BLaER1 (cell line): ENCODE measurements at regions not wholly inside any gene's neighbourhood (a gene's known extent, or its start where the extent isn't known, plus 50 kb on each side); places are given as distances from the start of the nearest gene placed in this dataset.

Experiments used
- H3K27ac ChIP-seq: shearing (Covaris generic); formaldehyde crosslinking; 2 replicates; pipeline ENCODE4 v1.8.1; 2022
- H3K27me3 ChIP-seq: shearing (Covaris generic); formaldehyde crosslinking; 2 replicates; pipeline ENCODE4 v1.8.1; 2022
- H3K36me3 ChIP-seq: shearing (Covaris generic); formaldehyde crosslinking; 2 replicates; pipeline ENCODE4 v1.8.1; 2022
- H3K4me1 ChIP-seq: shearing (Covaris generic); formaldehyde crosslinking; 2 replicates; pipeline ENCODE4 v1.8.1; 2022
- H3K4me2 ChIP-seq: shearing (Covaris generic); formaldehyde crosslinking; 2 replicates; pipeline ENCODE4 v1.8.1; 2022
- H3K4me3 ChIP-seq: shearing (Covaris generic); formaldehyde crosslinking; 2 replicates; pipeline ENCODE4 v1.8.1; 2022
- H3K9ac ChIP-seq: shearing (Covaris generic); formaldehyde crosslinking; 2 replicates; pipeline ENCODE4 v1.8.1; 2022
- H3K9me3 ChIP-seq: shearing (Covaris generic); formaldehyde crosslinking; 2 replicates; pipeline ENCODE4 v1.8.1; 2022
- H4K20me1 ChIP-seq: shearing (Covaris generic); formaldehyde crosslinking; 2 replicates; pipeline ENCODE4 v1.8.1; 2022
- Cebpa-rat ChIP-seq: shearing (Covaris generic); IDR thresholded peaks from 2 replicates; pipeline ENCODE4 v1.8.1; 2022

DNA sequence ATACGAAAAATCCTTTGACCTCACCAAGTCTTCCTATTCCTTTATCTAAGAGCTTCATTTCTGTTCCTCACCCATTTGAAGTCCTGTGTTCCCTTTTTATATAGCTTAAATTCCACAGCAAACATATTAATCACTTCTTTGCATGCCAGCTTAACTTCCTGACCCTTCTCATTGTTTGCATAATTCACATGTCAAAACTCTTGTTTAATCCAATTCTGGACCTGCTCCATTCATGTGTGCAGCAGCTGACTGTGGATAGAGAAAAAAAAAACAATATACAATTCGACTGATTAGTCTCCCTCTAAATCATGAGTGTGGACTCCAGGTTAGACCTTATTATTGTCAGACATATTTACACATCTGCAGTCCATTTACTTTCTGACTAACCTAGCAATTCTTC is 991.2 kb upstream of the TENM4 start:
- Histone ChIP-seq H3K36me3 (no peaks in the 10 kb centered on the region), H3K4me3 (no peak overlapping the region), H3K27ac (no peak overlapping the region), H3K27me3 (no peaks in the 10 kb centered on the region), H3K4me1 (no peaks in the 10 kb centered on the region), H3K4me2 (no peak overlapping the region), H3K9ac (no peak overlapping the region), H3K9me3 (no peaks in the 10 kb centered on the region), H4K20me1 (no peaks in the 10 kb centered on the region)
- no peak for TF ChIP-seq Cebpa-rat

DNA sequence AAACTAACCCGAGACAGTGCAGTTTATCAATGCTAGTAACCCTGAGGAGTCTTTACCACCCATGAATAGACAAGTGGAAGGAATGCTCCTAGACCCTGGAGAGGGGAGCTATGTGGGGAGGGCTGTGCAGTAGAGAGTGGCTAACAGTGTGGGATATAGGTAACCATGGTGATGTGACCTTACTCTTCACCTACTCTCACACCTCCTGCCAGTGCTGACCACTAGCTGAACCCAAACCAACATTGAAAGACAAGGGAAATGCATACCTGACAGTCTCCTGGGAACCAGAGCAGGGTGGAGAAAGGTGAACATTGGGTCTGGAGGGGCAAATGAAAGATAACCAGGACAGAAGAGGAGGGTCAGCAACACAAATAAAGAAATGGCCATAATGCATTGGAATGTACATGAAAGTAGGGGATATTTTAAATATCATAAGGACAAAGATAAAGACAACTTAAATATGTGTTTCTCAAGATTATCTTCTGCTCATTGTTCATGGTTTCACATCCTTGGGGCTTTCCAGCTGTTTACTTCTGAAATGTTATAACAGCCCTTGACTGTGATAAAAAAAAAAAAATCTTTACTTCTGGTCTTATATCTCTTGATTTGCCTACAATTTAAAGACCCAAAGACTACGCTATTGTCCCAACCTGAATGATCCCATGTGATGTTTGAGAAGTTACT is 983.3 kb upstream of the TENM4 start:
- Histone ChIP-seq H4K20me1 (no peaks in the 10 kb centered on the region), H3K4me1 (no peaks in the 10 kb centered on the region), H3K27ac (no peak overlapping the region), H3K27me3 (no peaks in the 10 kb centered on the region), H3K4me3 (no peak overlapping the region), H3K4me2 (no peak overlapping the region), H3K9ac (no peak overlapping the region), H3K9me3 (no peaks in the 10 kb centered on the region), H3K36me3 (no peaks in the 10 kb centered on the region)
- TF ChIP-seq Cebpa-rat = no peak

DNA sequence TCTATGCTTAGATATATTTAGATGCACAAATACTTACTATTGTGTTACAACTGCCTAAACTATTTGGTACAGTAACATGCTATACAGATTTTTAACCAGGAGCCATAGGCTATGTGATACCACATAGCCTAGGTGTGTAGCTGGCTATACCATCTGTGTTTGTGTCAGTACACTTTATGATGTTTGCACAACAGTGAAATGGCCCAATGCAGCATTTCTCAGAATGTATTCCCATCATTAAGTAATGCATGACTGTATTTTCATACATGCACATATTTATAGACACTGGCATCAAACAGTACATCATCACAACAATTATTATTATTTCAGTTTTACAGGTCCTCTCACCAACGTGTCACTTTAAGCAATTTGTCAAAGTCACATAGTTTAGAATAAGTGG is 979.5 kb upstream of the TENM4 start:
- H3K9ac ChIP-seq = no peak overlapping the region
- TF ChIP-seq Cebpa-rat = no peak
- H3K4me2 ChIP-seq = no peak overlapping the region
- no peaks in the 10 kb centered on the region for H3K9me3 ChIP-seq
- H3K27me3 ChIP-seq = no peaks in the 10 kb centered on the region
- no peak overlapping the region for H3K4me3 ChIP-seq
- H4K20me1 ChIP-seq = no peaks in the 10 kb centered on the region
- H3K27ac ChIP-seq = no peak overlapping the region
- no peaks in the 10 kb centered on the region for H3K36me3 ChIP-seq
- no peaks in the 10 kb centered on the region for H3K4me1 ChIP-seq

DNA sequence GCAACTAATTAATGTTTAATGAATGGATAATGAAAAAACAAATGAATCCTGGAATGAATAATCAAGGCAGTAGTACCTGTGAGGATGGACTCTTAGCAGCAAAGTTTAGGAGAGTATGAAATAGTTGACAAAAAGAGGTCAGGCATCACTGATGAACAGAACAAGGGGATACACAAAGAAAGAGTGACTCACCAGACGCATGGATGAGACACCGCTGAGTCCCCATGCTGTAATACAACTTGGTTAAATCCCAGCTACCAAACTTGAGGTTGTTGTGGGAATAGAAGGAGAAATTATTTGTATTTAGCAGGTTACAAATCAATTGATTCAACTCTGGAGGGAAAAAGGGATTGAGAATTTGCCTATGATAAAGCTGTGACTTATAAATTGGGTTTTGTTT is 976.9 kb upstream of the TENM4 start:
- Histone ChIP-seq H3K4me2 (no peak overlapping the region), H3K4me3 (no peak overlapping the region), H3K4me1 (no peaks in the 10 kb centered on the region), H3K27me3 (no peaks in the 10 kb centered on the region), H3K27ac (no peak overlapping the region), H3K9ac (no peak overlapping the region), H3K36me3 (no peaks in the 10 kb centered on the region), H4K20me1 (no peaks in the 10 kb centered on the region), H3K9me3 (no peaks in the 10 kb centered on the region)
- TF ChIP-seq Cebpa-rat = no peak

DNA sequence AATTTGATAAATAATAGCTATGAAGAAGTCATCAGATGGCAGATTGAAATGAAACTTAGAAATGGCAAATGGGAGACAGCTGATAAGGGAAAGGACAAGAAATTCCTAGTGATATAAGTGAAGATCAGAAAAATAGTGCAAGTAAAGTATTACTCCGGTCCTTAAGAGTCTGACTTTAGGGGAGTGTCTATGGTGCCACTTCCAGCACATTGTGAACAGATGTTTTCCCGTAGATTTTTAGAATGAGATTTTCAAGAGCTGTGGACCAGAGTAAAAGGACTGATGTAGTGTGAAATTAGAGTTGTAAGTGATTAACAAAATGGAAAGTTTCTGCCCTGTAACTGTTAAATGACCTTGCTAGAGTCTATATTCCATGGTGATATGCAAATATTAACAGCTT is 974.8 kb upstream of the TENM4 start:
- Histone ChIP-seq H3K4me3 (no peak overlapping the region), H3K4me1 (no peaks in the 10 kb centered on the region), H3K36me3 (no peaks in the 10 kb centered on the region), H3K27ac (no peak overlapping the region), H3K9me3 (no peaks in the 10 kb centered on the region), H4K20me1 (no peaks in the 10 kb centered on the region), H3K27me3 (no peaks in the 10 kb centered on the region), H3K9ac (no peak overlapping the region), H3K4me2 (no peak overlapping the region)
- no peak for TF ChIP-seq Cebpa-rat

DNA sequence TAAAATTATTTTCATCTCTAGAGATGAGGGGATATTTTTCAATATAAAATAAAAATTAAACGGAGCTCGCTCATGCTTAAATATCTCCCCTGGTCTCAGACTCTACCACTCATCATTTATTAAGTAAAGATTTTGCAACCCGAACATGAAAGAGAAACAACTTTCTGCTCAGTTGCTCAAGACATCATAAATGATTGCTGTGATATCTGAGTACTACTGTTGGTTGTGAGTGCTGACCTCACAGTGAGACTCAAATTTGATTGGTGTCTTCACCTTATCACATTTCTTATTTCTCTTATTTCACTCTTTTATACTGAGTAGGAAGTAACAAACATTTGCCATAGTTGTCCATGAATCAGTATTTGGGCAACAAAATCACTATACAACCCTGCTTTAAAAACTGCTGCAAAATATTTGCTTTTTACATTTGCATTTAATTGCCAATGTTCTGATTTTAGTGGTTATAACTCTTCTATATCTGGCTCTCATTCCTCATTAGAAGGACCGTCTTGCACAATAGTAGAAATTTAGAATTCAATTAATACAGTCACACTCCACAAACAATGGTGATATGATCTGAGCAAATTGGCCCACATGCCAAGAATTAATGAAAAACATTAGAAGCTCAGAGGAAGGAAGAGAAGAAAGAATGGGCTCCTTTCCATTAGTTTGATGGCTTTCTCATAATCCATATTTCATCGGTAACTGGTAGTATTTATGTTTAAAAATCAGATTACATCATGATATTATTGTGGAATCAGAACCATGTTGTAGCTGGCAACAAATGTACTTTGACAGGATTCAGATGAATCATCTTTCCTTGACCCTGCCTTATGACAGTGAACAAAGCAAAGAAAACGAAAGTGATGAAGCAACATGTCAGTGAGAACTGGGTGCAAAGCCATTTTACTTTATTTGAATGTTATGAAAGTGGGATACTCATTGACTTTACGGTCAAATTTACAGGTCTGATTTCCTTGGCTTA is 973.6 kb upstream of the TENM4 start:
- no peak for TF ChIP-seq Cebpa-rat
- Histone ChIP-seq H3K4me1 (no peaks in the 10 kb centered on the region), H3K27ac (no peak overlapping the region), H3K9me3 (no peaks in the 10 kb centered on the region), H3K36me3 (no peaks in the 10 kb centered on the region), H3K9ac (no peak overlapping the region), H3K4me3 (no peak overlapping the region), H3K27me3 (no peaks in the 10 kb centered on the region), H3K4me2 (no peak overlapping the region), H4K20me1 (no peaks in the 10 kb centered on the region)

DNA sequence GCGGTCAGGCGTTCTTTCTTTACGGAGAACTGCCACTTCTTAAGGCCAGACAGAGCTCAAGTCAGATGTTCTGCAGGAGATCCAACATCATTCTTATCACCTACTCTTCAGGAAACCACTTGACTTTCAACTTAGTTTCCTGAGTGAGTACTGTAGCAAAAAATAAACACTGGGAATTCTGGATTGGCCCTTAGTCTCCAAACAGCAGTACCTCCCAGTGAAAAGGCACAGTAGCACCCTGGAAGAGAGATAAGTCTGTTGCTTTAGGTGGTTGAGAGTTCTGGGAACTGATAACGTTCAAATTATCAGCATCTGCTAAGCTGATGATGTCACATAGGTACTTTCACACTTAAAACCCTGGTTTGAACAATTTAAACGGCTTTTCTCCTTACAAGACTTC is 971.8 kb upstream of the TENM4 start:
- H3K9ac ChIP-seq = no peak overlapping the region
- H3K27ac ChIP-seq = no peak overlapping the region
- no peaks in the 10 kb centered on the region for H4K20me1 ChIP-seq
- H3K36me3 ChIP-seq = no peaks in the 10 kb centered on the region
- H3K4me1 ChIP-seq = no peaks in the 10 kb centered on the region
- no peak for TF ChIP-seq Cebpa-rat
- H3K27me3 ChIP-seq = no peaks in the 10 kb centered on the region
- no peak overlapping the region for H3K4me2 ChIP-seq
- H3K9me3 ChIP-seq = no peaks in the 10 kb centered on the region
- H3K4me3 ChIP-seq = no peak overlapping the region

DNA sequence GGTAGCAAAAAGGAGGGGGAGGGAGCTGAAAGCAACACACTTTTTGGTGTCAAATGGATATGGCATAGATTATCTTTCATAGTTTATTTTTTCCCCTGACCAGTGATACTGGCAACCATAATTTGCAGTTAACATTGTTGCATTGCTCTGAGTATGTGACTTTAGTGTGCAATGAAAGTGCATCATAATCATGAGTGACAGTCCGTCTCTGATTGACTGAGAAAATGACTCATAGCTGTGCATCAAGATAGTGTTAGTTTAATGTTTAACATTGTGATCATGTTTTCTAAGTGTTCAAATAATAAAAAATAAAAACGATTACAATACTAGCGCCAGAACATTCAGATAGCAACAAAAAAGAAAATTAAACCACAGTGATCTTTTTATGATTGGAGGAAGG is 952.4 kb upstream of the TENM4 start:
- no peak overlapping the region for H3K4me2 ChIP-seq
- no peak for TF ChIP-seq Cebpa-rat
- H3K27ac ChIP-seq = no peak overlapping the region
- H3K9me3 ChIP-seq = no peaks in the 10 kb centered on the region
- no peaks in the 10 kb centered on the region for H3K4me1 ChIP-seq
- H4K20me1 ChIP-seq = no peaks in the 10 kb centered on the region
- H3K36me3 ChIP-seq = no peaks in the 10 kb centered on the region
- H3K27me3 ChIP-seq = no peaks in the 10 kb centered on the region
- H3K4me3 ChIP-seq = no peak overlapping the region
- no peak overlapping the region for H3K9ac ChIP-seq

DNA sequence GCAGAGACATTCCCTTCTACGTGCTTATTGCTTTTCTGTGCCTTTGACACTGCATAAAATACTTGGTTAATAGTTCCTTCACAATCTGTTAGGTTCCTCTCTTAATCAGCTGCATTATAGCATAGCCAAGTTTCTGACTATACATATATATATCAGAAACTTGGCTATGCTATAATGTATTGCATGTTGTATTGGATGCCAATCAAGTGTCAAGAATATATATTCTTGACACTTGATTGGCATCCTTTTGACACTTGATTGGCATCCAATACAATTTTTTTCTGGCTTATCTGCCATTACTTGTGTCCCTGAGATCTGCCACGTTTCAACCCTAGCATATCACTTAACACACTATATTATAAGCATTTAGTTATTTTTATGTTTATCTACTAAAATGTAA is 949.7 kb upstream of the TENM4 start:
- Histone ChIP-seq H3K4me1 (no peaks in the 10 kb centered on the region), H3K36me3 (no peaks in the 10 kb centered on the region), H4K20me1 (no peaks in the 10 kb centered on the region), H3K27ac (no peak overlapping the region), H3K4me3 (no peak overlapping the region), H3K9me3 (no peaks in the 10 kb centered on the region), H3K9ac (no peak overlapping the region), H3K27me3 (no peaks in the 10 kb centered on the region), H3K4me2 (no peak overlapping the region)
- TF ChIP-seq Cebpa-rat = no peak

DNA sequence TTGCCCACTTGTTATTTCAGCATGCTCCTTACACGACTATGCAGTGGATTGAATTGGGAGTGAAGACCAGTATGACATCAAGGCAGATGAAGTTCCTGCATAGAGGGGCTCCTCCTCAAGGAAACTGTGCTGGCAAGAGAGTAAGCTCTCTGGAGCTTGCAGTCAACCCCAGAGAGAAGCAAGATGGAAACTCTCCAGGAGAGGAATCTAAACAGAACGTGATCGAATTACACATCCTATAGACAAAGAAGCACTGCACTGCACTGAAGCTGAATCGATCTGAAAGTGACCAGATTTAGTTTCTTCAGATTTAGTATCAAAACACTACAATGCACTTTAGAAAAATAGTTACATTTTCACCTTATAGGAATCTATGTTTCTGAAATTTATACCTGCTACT is 947.7 kb upstream of the TENM4 start:
- Histone ChIP-seq H3K27me3 (no peaks in the 10 kb centered on the region), H3K4me3 (no peak overlapping the region), H3K27ac (no peak overlapping the region), H3K4me1 (no peaks in the 10 kb centered on the region), H3K9ac (no peak overlapping the region), H3K36me3 (no peaks in the 10 kb centered on the region), H3K4me2 (no peak overlapping the region), H3K9me3 (no peaks in the 10 kb centered on the region), H4K20me1 (no peaks in the 10 kb centered on the region)
- no peak for TF ChIP-seq Cebpa-rat
